ENCODE measurements at regions not wholly inside any gene's neighbourhood (a gene's known extent, or its start where the extent isn't known, plus 50 kb on each side); places are given as distances from the start of the nearest gene placed in this dataset.
A peak's percentile ranks its signal among the peaks of the same experiment; 100 is the strongest.

DNA sequence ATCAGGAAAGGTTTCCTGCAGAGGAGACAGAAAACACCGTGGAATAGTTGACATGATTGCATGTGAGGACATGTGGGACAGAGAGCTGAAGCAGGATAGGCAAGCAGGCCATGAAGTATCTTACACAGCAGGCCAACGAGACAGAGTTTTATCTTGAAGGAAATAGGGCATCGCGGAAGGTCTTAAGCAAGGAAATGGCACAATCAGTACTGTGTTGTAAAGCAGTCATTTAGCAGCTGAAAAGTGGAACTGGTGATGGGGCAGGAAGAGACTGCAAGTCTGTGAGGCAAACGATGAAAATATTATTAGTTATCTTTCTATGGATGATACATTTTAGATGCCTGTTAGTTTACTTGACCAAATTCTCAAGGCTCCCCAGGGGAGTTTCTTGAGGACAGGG, 535.1 kb downstream of the SOX2 start:
- TF ChIP-seq EZH2 (IDR thresholded peaks at IDR 0.05; ENCODE audit: borderline replicate concordance, low read depth, low read length, poor library complexity, severe bottlenecking), result no peak
- TF ChIP-seq, protein P1, sequence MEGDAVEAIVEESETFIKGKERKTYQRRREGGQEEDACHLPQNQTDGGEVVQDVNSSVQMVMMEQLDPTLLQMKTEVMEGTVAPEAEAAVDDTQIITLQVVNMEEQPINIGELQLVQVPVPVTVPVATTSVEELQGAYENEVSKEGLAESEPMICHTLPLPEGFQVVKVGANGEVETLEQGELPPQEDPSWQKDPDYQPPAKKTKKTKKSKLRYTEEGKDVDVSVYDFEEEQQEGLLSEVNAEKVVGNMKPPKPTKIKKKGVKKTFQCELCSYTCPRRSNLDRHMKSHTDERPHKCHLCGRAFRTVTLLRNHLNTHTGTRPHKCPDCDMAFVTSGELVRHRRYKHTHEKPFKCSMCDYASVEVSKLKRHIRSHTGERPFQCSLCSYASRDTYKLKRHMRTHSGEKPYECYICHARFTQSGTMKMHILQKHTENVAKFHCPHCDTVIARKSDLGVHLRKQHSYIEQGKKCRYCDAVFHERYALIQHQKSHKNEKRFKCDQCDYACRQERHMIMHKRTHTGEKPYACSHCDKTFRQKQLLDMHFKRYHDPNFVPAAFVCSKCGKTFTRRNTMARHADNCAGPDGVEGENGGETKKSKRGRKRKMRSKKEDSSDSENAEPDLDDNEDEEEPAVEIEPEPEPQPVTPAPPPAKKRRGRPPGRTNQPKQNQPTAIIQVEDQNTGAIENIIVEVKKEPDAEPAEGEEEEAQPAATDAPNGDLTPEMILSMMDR (conservative IDR thresholded peaks at IDR 0.05; ENCODE audit: low read depth, low read length), result no peak
- DNase-seq (ENCODE audit: low spot score), result no peak
- POLR2A ChIA-PET (ENCODE audit: low non-redundant PET), result no interaction called here
- CTCF ChIA-PET, result no interaction called here
- Histone ChIP-seq H3K4me1 (ENCODE audit: insufficient read depth, low read length, poor library complexity, severe bottlenecking) (no peaks in the 10 kb centered on the region), H3K27me3 (replicated peaks; ENCODE audit: insufficient read depth, low read depth, low read length, poor library complexity) (no peaks in the 10 kb centered on the region), H3K36me3 (ENCODE audit: insufficient read depth, low read length, poor library complexity, severe bottlenecking) (no peaks in the 10 kb centered on the region), H3K9me3 (ENCODE audit: low read depth, low read length, poor library complexity, severe bottlenecking) (no peaks in the 10 kb centered on the region), H3K4me3 (ENCODE audit: low read depth, low read length, poor library complexity, severe bottlenecking) (no peak overlapping the region), H3K27ac (ENCODE audit: low read depth, low read length, poor library complexity, severe bottlenecking) (no peak overlapping the region)
- BruUV-seq (replicated peaks), result no TSS peak
- intact Hi-C loops (cut with micrococcal nuclease; ENCODE audit: unreplicated experiment), result no loop called here

DNA sequence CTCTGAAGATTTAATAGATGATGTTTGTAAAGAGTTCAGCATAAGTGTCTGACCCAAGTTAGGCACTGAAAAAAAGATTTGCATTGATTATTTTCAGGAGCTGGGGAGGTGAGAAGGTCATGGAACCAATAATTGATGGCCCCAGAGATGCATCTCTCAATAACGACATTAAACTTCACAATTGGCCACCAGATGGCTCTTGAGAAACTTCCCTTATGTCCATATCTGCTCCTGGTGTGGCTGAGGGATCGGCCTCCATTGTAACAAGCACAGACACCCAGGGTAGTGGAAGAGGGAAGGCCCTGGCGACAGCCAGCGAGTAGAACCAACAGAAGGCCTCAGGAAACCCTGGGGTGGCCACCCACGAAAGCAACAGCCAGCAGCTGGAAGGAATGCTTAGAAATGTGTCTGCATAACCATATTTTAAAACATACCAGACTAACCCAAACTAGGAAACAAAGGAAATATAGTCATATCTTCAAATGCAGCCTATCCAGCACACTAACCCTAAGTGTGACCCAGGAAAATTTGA, 536.7 kb downstream of the SOX2 start:
- intact Hi-C loops (cut with micrococcal nuclease; ENCODE audit: unreplicated experiment), result no loop called here
- BruUV-seq (replicated peaks), result no TSS peak
- POLR2A ChIA-PET (ENCODE audit: low non-redundant PET), result no interaction called here
- peak; percentile 34 for DNase-seq (ENCODE audit: low spot score)
- CTCF ChIA-PET, result interaction anchor here (0.5 kb wide), 1 partner anchor 414 kb away, joined by 3 read pairs; no protein-coding TSS in a partner anchor
- H3K4me3 ChIP-seq (ENCODE audit: low read depth, low read length, poor library complexity, severe bottlenecking), result no peak overlapping the region
- H3K9me3 ChIP-seq (ENCODE audit: low read depth, low read length, poor library complexity, severe bottlenecking), result no peaks in the 10 kb centered on the region
- TF ChIP-seq EZH2 (IDR thresholded peaks at IDR 0.05; ENCODE audit: borderline replicate concordance, low read depth, low read length, poor library complexity, severe bottlenecking), result no peak
- TF ChIP-seq, protein P1 (conservative IDR thresholded peaks at IDR 0.05; ENCODE audit: low read depth, low read length), result 0 out of 2 replicates have a peak, but pooled peaks have one; percentile 25
- H3K27ac ChIP-seq (ENCODE audit: low read depth, low read length, poor library complexity, severe bottlenecking), result no peak overlapping the region
- H3K27me3 ChIP-seq (replicated peaks; ENCODE audit: insufficient read depth, low read depth, low read length, poor library complexity), result no peaks in the 10 kb centered on the region
- H3K4me1 ChIP-seq (ENCODE audit: insufficient read depth, low read length, poor library complexity, severe bottlenecking), result no peaks in the 10 kb centered on the region
- no peaks in the 10 kb centered on the region for H3K36me3 ChIP-seq (ENCODE audit: insufficient read depth, low read length, poor library complexity, severe bottlenecking)

DNA sequence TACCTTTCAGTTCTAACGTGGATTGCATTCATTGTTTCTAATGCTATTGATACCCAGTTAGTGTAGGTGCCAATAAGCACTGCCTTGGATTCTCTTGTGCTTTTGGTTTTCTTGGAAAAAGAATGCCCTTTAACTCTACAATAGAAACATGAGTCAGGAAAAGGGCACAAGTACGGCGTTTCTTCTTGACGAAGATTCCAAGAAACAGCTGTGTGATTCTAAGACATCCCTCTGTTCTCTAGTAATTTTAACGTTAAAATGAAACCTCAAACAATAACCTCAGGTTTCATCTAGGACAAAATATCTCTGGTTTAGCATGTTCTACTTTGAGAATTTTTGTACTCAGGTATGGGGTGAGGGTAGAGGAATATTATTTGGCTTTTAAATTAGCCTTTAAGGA, 540.5 kb upstream of the ATP11B start:
- no peak for DNase-seq (ENCODE audit: low spot score)
- Histone ChIP-seq H3K9me3 (ENCODE audit: low read depth, low read length, poor library complexity, severe bottlenecking) (no peaks in the 10 kb centered on the region), H3K27ac (ENCODE audit: low read depth, low read length, poor library complexity, severe bottlenecking) (no peak overlapping the region), H3K27me3 (replicated peaks; ENCODE audit: insufficient read depth, low read depth, low read length, poor library complexity) (no peaks in the 10 kb centered on the region), H3K4me1 (ENCODE audit: insufficient read depth, low read length, poor library complexity, severe bottlenecking) (no peaks in the 10 kb centered on the region), H3K36me3 (ENCODE audit: insufficient read depth, low read length, poor library complexity, severe bottlenecking) (no peaks in the 10 kb centered on the region), H3K4me3 (ENCODE audit: low read depth, low read length, poor library complexity, severe bottlenecking) (no peak overlapping the region)
- CTCF ChIA-PET, result no interaction called here
- TF ChIP-seq EZH2 (IDR thresholded peaks at IDR 0.05; ENCODE audit: borderline replicate concordance, low read depth, low read length, poor library complexity, severe bottlenecking), result no peak
- TF ChIP-seq, protein P1 (conservative IDR thresholded peaks at IDR 0.05; ENCODE audit: low read depth, low read length), result no peak
- no TSS peak for BruUV-seq (replicated peaks)
- POLR2A ChIA-PET (ENCODE audit: low non-redundant PET), result no interaction called here
- intact Hi-C loops (cut with micrococcal nuclease; ENCODE audit: unreplicated experiment), result loop anchor here (10.0 kb wide), 2 partner anchors 368 to 1448 kb away; no protein-coding TSS in a partner anchor
